ENCODE measurements at regions not wholly inside any gene's neighbourhood (a gene's known extent, or its start where the extent isn't known, plus 50 kb on each side); places are given as distances from the start of the nearest gene placed in this dataset.

DNA sequence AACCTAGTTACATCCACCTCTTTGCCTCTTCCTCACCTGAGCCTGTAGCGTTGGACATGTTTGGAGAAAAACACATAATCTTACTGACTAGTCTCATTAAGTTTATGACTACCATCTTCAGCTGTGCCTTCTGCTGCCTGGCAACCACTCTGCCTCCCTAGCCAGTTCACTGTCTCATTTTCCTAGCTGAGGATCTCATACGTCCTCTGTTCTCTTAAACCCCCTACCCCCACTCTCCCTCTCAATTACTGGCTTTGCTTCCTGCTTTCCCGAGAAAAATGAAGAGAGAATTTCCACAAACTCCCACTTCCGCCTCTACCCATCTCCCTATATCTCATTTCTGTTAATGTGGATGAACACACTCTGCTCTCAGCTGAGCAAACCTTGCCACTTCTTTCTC is 239.3 kb upstream of the POU2AF2 start:
- Mint-ChIP-seq H3K36me3 (ENCODE audit: insufficient read depth in 1 of 3, low read depth in 3 of 3) (no peaks in the 10 kb centered on the region), H3K27me3 (ENCODE audit: low read depth) (no peaks in the 10 kb centered on the region), H3K4me3 (no peak overlapping the region), H3K27ac (no peak overlapping the region), H3K4me1 (peaks cover 0 to 2% of the 10 kb centered on the region in 2 experiments; a peak in 1 of 4 replicates), H3K9me3 (no peaks in the 10 kb centered on the region)
- H3K9ac ChIP-seq (ENCODE audit: extremely low read depth, insufficient read length, low read length) = no peak overlapping the region
- H3K18ac ChIP-seq (ENCODE audit: insufficient read length, low read depth, low read length) = no peak overlapping the region
- TF ChIP-seq, protein P1, sequence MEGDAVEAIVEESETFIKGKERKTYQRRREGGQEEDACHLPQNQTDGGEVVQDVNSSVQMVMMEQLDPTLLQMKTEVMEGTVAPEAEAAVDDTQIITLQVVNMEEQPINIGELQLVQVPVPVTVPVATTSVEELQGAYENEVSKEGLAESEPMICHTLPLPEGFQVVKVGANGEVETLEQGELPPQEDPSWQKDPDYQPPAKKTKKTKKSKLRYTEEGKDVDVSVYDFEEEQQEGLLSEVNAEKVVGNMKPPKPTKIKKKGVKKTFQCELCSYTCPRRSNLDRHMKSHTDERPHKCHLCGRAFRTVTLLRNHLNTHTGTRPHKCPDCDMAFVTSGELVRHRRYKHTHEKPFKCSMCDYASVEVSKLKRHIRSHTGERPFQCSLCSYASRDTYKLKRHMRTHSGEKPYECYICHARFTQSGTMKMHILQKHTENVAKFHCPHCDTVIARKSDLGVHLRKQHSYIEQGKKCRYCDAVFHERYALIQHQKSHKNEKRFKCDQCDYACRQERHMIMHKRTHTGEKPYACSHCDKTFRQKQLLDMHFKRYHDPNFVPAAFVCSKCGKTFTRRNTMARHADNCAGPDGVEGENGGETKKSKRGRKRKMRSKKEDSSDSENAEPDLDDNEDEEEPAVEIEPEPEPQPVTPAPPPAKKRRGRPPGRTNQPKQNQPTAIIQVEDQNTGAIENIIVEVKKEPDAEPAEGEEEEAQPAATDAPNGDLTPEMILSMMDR (conservative IDR thresholded peaks at IDR 0.05) = no peak
- no peak overlapping the region for H4K8ac ChIP-seq (replicated peaks; ENCODE audit: insufficient read length, low read depth, low read length)
- no peak overlapping the region for H3K56ac ChIP-seq (ENCODE audit: insufficient read length, low read depth, low read length)
- no peak overlapping the region for H2BK120ac ChIP-seq (ENCODE audit: low read depth, low read length, poor library complexity, severe bottlenecking)
- no peaks in the 10 kb centered on the region for H3K79me2 ChIP-seq (ENCODE audit: insufficient read depth, low read length)
- peak overlapping the region; percentile 49; the same call in 1 of the 2 replicates for H3K14ac ChIP-seq (ENCODE audit: insufficient read depth, low read length)
- H3K23me2 ChIP-seq (ENCODE audit: insufficient read length, low read depth, low read length, poor library complexity, severe bottlenecking) = no peaks in the 10 kb centered on the region
- no peak overlapping the region for H2BK20ac ChIP-seq (ENCODE audit: low read depth, low read length, poor library complexity, severe bottlenecking)
- H3K4me1 ChIP-seq (ENCODE audit: insufficient read depth, low read length) = peaks cover 14% of the 10 kb centered on the region; the same call in 1 of the 2 replicates
- no peak overlapping the region for H3K27ac ChIP-seq (ENCODE audit: insufficient read length, low read depth, low read length)
- DNase-seq = no peak
- no peak overlapping the region for H2AFZ ChIP-seq (ENCODE audit: low read length)
- no peak overlapping the region for H3K4me2 ChIP-seq (ENCODE audit: insufficient read depth, insufficient read length, low read length)
- WGBS (ENCODE audit: extremely low coverage, insufficient read length, low lambda C conversion rate) = no CpG with 5 or more reads among the region's 4 CpGs
- H2BK15ac ChIP-seq (ENCODE audit: low read depth, low read length) = no peak overlapping the region
- H3K23ac ChIP-seq (ENCODE audit: insufficient read length, low read depth, low read length) = no peak overlapping the region
- H4K20me1 ChIP-seq (ENCODE audit: control insufficient read depth, insufficient read depth, insufficient read length) = no peaks in the 10 kb centered on the region
- H4K5ac ChIP-seq (ENCODE audit: insufficient read length, low read depth, low read length) = no peak overlapping the region
- H2AK5ac ChIP-seq (ENCODE audit: insufficient read length, low read length) = no peak overlapping the region
- H3K4ac ChIP-seq (ENCODE audit: low read depth, low read length) = no peak overlapping the region
- H3K27me3 ChIP-seq (ENCODE audit: insufficient read depth, low read length) = no peaks in the 10 kb centered on the region
- no peak overlapping the region for H4K91ac ChIP-seq (ENCODE audit: insufficient read length, low read depth, low read length)
- no peak overlapping the region for H3T11ph ChIP-seq (ENCODE audit: low read length)
- H3K79me1 ChIP-seq (ENCODE audit: insufficient read depth, low read depth, low read length, poor library complexity, severe bottlenecking) = no peaks in the 10 kb centered on the region
- no peaks in the 10 kb centered on the region for H3K9me3 ChIP-seq (ENCODE audit: control insufficient read depth, low read depth, low read length)
- no peak overlapping the region for H2BK12ac ChIP-seq (ENCODE audit: insufficient read length, low read depth, low read length)
- H2BK5ac ChIP-seq (ENCODE audit: insufficient read length, low read length) = no peak overlapping the region
